GM19324 (cell line): ENCODE measurements at regions not wholly inside any gene's neighbourhood (a gene's known extent, or its start where the extent isn't known, plus 50 kb on each side); places are given as distances from the start of the nearest gene placed in this dataset.

ENCODE experiments used
- ATAC-seq: cut with Tn5 transposase; IDR thresholded peaks from one replicate; pipeline ENCODE4 v1.9.1; 2021; ENCODE audit warnings: mild to moderate bottlenecking, moderate library complexity; ENCODE audit not compliant: unreplicated experiment, low FRiP score

DNA sequence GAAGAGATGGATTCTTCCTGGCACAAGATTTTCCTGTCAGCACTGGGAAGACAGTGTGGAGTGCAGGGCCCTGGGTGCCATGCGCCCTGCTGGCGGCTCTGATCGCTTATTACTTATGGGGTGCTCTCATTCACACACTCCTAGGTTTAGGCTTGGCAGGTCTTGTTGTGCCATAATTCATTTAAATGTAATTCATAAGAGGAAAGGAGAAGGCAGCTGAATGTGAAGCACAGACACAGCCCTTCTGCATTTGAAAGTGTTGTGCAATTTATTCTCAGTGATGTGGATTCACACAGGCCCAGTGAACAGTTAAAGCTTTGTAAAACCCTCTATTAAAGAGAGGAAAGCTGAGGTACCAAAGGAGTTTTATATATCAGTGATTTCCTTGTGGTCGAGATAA is 249.7 kb downstream of the C4orf33 start:
- no peak for ATAC-seq

DNA sequence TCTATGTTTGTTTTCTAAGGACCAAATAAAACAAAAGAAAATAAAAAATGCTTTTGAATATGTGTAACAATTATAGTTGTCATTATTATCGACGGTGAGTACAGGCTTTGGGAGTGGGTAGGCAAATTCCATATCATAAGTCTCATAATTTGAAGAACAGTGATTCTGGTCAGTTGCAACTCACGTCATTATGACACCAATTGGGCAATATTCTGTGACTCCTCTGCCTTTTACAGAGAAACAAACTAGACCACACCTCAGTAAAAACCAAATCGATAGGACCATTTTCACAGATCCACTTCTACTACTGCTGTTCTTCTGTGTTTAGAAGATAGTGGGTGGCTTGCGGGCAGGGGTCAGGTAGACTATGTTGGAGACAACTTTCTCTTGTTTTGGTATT is 250.1 kb downstream of the C4orf33 start:
- ATAC-seq = no peak

DNA sequence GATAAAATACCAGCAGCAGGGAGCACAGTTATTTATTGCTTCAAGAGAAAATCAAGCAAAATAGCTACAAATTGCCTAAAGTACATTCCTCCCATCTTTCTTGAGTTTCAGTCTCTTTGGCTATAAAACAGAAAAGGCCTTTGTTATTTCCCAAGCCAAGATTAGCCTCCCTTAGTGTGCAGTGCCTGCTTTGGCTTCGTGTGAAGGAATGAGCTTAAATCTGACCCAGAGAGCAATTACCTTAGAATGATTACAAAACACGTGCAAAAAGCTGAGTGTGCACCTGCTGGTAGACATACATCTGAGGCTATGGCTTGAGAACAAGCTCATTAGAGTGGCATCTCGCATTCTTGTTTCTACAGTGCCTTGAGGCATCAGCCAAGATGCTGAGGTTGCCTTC is 250.8 kb downstream of the C4orf33 start:
- no peak for ATAC-seq

GRCh38 chr4:129350834-129351721 is 255.1 kb downstream of the C4orf33 start:
- no peak for ATAC-seq

GRCh38 chr4:129352480-129352879 is 256.5 kb downstream of the C4orf33 start:
- no peak for ATAC-seq

DNA sequence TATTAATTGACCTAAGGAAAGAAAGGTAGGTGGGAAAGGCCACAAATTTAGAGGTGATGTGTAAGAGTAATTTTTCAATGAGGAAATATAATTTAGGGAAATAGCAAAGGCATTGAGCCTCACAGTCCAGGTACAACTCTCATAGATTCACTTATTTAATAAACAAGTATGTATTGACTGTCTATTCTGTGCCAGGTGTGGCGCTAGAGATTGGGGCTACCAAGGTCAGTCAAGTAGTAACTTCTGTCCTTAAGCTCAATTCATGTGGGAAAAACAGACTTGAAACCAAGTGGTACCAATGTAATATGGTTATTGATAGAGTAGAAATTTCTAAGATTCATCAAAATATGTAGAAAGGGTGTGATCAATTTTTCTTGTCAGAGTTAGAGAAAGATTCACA is 257.5 kb downstream of the C4orf33 start:
- ATAC-seq = no peak

GRCh38 chr4:129355031-129355430 is 259.1 kb downstream of the C4orf33 start:
- no peak for ATAC-seq

- ATAC-seq = no peak
Observed at GRCh38 chr4:129355516-129355915, 259.6 kb downstream of the C4orf33 start.

DNA sequence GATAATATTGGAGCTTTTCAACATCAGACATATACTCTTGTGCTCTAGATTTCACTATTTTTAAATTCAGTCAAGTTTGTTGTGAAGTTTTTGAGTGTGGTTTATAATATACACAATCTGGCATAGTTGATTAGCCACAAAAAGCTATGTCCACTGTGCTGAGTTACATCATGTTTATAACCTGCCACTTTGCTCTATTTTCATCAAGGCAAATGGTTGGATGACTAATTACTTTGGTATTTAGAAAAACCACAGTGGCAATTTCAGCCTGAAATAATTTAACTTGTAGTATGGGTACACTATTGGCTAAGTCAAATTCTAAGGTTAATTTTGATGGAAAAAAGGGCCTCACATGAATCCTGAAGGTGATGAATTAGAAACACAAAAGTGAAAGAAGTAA is 262.6 kb downstream of the C4orf33 start:
- ATAC-seq = no peak

- ATAC-seq = no peak
Observed at GRCh38 chr4:129359461-129359860, 263.5 kb downstream of the C4orf33 start.

DNA sequence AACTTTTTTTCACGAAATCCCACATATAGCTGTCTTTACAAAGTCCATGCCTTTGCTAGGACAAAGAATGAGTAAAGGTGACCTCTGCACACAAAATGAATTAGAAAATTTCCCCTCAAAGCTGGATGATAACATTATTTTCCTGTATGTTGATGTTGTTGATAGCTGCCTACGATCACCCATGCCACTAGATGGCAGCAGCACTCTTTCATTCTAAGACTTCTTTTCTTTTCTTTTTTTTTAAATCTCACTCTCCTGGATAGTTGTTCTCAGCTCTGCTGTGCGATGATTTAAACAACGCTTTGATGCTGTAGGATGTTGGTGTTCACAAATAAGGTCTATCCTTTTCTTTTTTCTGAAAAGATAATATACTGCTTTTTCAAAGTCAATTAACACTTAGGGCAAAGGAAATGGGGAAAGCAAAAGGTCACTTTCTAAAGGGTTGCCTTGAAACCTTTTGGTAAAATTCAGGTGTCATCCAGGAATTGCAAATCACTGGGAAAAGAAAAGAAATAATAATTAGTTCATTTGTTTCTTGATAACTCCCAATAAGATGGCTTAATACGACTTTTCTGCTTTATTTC is 266.8 kb downstream of the C4orf33 start:
- no peak for ATAC-seq

- no peak for ATAC-seq
Observed at GRCh38 chr4:129364747-129365452, 268.9 kb downstream of the C4orf33 start.

DNA sequence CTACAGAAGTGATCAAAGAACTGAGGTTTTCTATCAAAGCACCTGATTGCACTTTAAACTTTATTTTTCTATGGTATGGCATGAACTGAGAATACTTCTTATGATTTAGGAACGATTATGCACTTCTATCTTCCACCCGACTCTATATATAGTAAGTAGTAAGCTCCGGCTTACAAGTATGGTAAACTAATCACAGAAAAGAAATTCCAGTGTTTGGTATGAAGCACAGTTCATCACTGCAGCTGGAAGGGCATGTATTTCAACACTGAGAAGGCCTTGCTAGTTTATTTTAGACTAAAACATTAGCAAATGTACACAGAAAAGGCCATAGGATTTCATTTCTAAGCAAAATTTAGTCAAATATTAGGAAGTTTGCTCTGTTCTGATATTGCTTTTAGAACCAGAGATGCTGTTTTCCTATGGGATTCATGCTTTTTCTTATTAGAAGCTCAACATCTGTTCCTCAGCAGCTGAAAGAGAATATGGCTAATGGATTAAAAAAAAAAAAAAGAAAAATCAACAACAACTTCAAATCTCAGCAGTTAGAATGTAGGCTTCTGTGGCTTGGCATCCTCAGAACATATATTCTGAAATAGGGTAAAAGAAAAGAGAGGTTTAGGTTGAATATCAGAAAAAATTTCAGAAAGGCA is 273.5 kb downstream of the C4orf33 start:
- no peak for ATAC-seq

- ATAC-seq = no peak
Observed at GRCh38 chr4:129371065-129371464, 275.1 kb downstream of the C4orf33 start.

DNA sequence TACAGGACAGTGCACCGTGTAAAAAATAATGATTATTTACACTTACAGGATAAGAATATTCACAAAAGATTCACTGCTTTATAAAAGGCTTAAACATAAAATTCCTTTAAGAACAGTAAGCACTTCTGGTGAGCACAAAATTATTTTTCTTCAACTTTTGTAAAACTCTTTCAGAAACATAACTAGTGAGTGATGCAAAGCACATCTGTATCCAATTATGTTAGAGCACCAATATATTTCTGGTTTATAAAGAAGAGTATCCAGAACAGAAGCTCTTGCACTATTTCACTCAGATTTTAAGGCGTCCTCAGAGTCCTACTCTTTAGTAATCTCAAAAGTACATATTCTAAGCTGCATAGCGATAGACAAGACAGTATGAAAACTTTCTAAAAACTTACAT is 276.0 kb downstream of the C4orf33 start:
- no peak for ATAC-seq

GRCh38 chr4:129377131-129377845 is 281.3 kb downstream of the C4orf33 start:
- no peak for ATAC-seq

DNA sequence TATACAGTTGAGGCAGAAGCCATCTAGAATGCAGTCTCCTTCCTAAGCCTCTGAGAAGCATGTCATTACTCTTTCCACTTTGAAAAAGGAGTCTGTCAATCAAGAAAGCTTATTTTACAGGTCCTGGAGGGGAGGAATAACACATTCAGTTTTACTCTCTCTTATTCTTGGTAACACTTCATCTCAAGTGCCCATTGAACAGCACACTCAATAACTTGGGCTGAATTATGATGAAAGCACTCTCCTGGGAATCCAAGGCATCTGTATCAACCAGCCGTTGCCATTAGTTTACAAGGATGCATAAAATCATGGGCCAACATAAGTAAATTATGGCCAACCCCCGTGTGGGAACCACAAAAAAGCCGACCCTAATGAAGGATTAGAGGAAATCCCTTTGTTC is 282.4 kb downstream of the C4orf33 start:
- no peak for ATAC-seq

GRCh38 chr4:129379429-129379828 is 283.5 kb downstream of the C4orf33 start:
- no peak for ATAC-seq

DNA sequence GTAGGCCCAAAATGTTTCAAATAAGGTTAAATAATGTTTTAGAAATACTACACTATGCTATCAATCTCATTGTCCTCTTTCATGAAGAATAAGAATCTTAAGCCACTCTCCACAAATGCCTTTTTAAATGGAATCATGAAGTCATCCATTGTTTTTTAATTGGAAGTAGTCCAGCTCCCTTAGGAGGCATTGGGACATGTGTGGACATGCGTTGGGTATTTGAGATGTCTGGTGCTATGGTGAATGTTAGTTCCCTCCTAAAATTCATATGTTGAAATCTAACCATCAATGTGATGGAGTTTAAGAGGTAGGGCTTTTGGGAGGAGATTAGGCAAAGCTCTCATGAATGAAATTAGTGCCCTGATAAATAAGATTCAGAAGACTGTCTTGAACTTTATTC is 289.0 kb downstream of the C4orf33 start:
- no peak for ATAC-seq

GRCh38 chr4:129387666-129388065 is 291.7 kb downstream of the C4orf33 start:
- no peak for ATAC-seq
